Parathyroid adenoma (tissue), 2 donors: ENCODE measurements at regions not wholly inside any gene's neighbourhood (a gene's known extent, or its start where the extent isn't known, plus 50 kb on each side); places are given as distances from the start of the nearest gene placed in this dataset.

ENCODE experiments used
- H2AFZ ChIP-seq: fragments of 300-600 bp; sonication (generic); one replicate; pipeline ENCODE4 v1.7.0; 2017; ENCODE audit warnings: antibody characterized with exemption, mild to moderate bottlenecking
- H3K27ac ChIP-seq: fragments of 300-600 bp; sonication (generic); one replicate; pipeline ENCODE4 v1.7.0; 2017
- H3K27me3 ChIP-seq: fragments of 300-600 bp; sonication (generic); one replicate; pipeline ENCODE4 v1.7.0; 2017; ENCODE audit warnings: low read length; ENCODE audit not compliant: control insufficient read depth, insufficient read depth
- H3K36me3 ChIP-seq: fragments of 300-600 bp; sonication (generic); one replicate; pipeline ENCODE4 v1.7.0; 2017; ENCODE audit warnings: low read length; ENCODE audit not compliant: control insufficient read depth, insufficient read depth
- H3K4me1 ChIP-seq: fragments of 300-600 bp; sonication (generic); one replicate; pipeline ENCODE4 v1.7.0; 2017; ENCODE audit warnings: control low read depth
- H3K4me2 ChIP-seq: fragments of 300-600 bp; sonication (generic); one replicate; pipeline ENCODE4 v1.7.0; 2017; ENCODE audit warnings: low read length
- H3K4me3 ChIP-seq: fragments of 300-600 bp; sonication (generic); one replicate; pipeline ENCODE4 v1.7.0; 2017; ENCODE audit warnings: low read depth, low read length
- H3K79me2 ChIP-seq: fragments of 300-600 bp; sonication (generic); one replicate; pipeline ENCODE4 v1.7.0; 2017; ENCODE audit warnings: control low read depth
- H3K9ac ChIP-seq: fragments of 300-600 bp; sonication (generic); one replicate; pipeline ENCODE4 v1.7.0; 2017; ENCODE audit warnings: mild to moderate bottlenecking
- H3K9me3 ChIP-seq: fragments of 300-600 bp; sonication (generic); one replicate; pipeline ENCODE4 v1.7.0; 2017; ENCODE audit warnings: low read length; ENCODE audit not compliant: control insufficient read depth
- CTCF ChIP-seq: fragments of 300-600 bp; sonication (generic); IDR thresholded peaks from one replicate; pipeline ENCODE4 v1.7.0; 2017; ENCODE audit warnings: antibody characterized with exemption, mild to moderate bottlenecking
- donor health status: primary hyperparathyroidism.

GRCh38 chr21:35920436-35920835 lies 139.9 kb downstream of the SETD4 start:
- H3K27me3 ChIP-seq, result no peaks in the 10 kb centered on the region
- H3K9ac ChIP-seq, result no peak overlapping the region
- H3K9me3 ChIP-seq, result no peaks in the 10 kb centered on the region
- H3K36me3 ChIP-seq, result no peaks in the 10 kb centered on the region
- no peak for TF ChIP-seq CTCF
- H3K4me1 ChIP-seq, result no peaks in the 10 kb centered on the region
- H2AFZ ChIP-seq, result no peak overlapping the region
- no peaks in the 10 kb centered on the region for H3K79me2 ChIP-seq
- H3K4me2 ChIP-seq, result no peak overlapping the region
- no peak overlapping the region for H3K4me3 ChIP-seq
- H3K27ac ChIP-seq, result no peak overlapping the region

GRCh38 chr21:35915030-35915429 lies 145.3 kb downstream of the SETD4 start:
- Histone ChIP-seq H3K4me2 (no peak overlapping the region), H3K4me1 (no peaks in the 10 kb centered on the region), H3K36me3 (no peaks in the 10 kb centered on the region), H2AFZ (no peak overlapping the region), H3K27me3 (no peaks in the 10 kb centered on the region), H3K27ac (no peak overlapping the region), H3K79me2 (no peaks in the 10 kb centered on the region), H3K9ac (no peak overlapping the region), H3K9me3 (no peaks in the 10 kb centered on the region), H3K4me3 (no peak overlapping the region)
- TF ChIP-seq CTCF, result no peak

GRCh38 chr21:35911412-35912191 lies 148.7 kb downstream of the SETD4 start:
- Histone ChIP-seq H3K9ac (no peak overlapping the region), H3K4me3 (no peak overlapping the region), H3K79me2 (no peaks in the 10 kb centered on the region), H3K4me1 (no peaks in the 10 kb centered on the region), H3K27me3 (no peaks in the 10 kb centered on the region), H3K9me3 (no peaks in the 10 kb centered on the region), H3K36me3 (no peaks in the 10 kb centered on the region), H3K27ac (no peak overlapping the region), H3K4me2 (no peak overlapping the region), H2AFZ (no peak overlapping the region)
- TF ChIP-seq CTCF, result no peak

GRCh38 chr21:35909456-35910223 lies 150.7 kb downstream of the SETD4 start:
- no peak overlapping the region for H3K4me3 ChIP-seq
- H3K27me3 ChIP-seq, result no peaks in the 10 kb centered on the region
- no peaks in the 10 kb centered on the region for H3K79me2 ChIP-seq
- H3K36me3 ChIP-seq, result no peaks in the 10 kb centered on the region
- H3K9ac ChIP-seq, result no peak overlapping the region
- no peaks in the 10 kb centered on the region for H3K4me1 ChIP-seq
- no peak for TF ChIP-seq CTCF
- H2AFZ ChIP-seq, result no peak overlapping the region
- H3K9me3 ChIP-seq, result no peaks in the 10 kb centered on the region
- no peak overlapping the region for H3K27ac ChIP-seq
- no peak overlapping the region for H3K4me2 ChIP-seq
